RWPE2 (cell line): ENCODE measurements at regions not wholly inside any gene's neighbourhood (a gene's known extent, or its start where the extent isn't known, plus 50 kb on each side); places are given as distances from the start of the nearest gene placed in this dataset.

ENCODE experiments used
- ATAC-seq: fragments of 200-7000 bp; cut with Tn5 transposase; 3 replicates; pipeline ENCODE4 v1.9.1; 2021; ENCODE audit warnings: low read depth
- DNase-seq: peaks from one replicate; pipeline ENCODE4 v3.0.0-alpha.2; 2020; ENCODE audit warnings: low spot score
- H3K27ac ChIP-seq: fragments of 450-650 bp; 2 replicates; pipeline ENCODE4 v1.5.1; 2017; ENCODE audit warnings: mild to moderate bottlenecking; ENCODE audit not compliant: poor library complexity, severe bottlenecking
- H3K27me3 ChIP-seq: fragments of 250-450 bp; sonication (Bioruptor Pico); 2 replicates; pipeline ENCODE4 v1.5.1; 2021; ENCODE audit warnings: mild to moderate bottlenecking, moderate library complexity; ENCODE audit not compliant: insufficient read depth, poor library complexity, severe bottlenecking
- H3K36me3 ChIP-seq: fragments of 250-450 bp; sonication (Bioruptor Pico); 2 replicates; pipeline ENCODE4 v1.5.1; 2020; ENCODE audit warnings: low read depth, mild to moderate bottlenecking, moderate library complexity
- H3K4me1 ChIP-seq: fragments of 250-450 bp; sonication (Bioruptor Pico); 2 replicates; pipeline ENCODE4 v1.5.1; 2021; ENCODE audit warnings: mild to moderate bottlenecking, moderate library complexity; ENCODE audit not compliant: insufficient read depth, poor library complexity, severe bottlenecking
- H3K4me3 ChIP-seq: fragments of 250-450 bp; sonication (Bioruptor Pico); 2 replicates; pipeline ENCODE4 v1.5.1; 2021; ENCODE audit warnings: mild to moderate bottlenecking, moderate library complexity; ENCODE audit not compliant: severe bottlenecking
- H3K9me3 ChIP-seq: fragments of 250-450 bp; sonication (Bioruptor Pico); 2 replicates; pipeline ENCODE4 v1.5.1; 2021; ENCODE audit warnings: mild to moderate bottlenecking, moderate library complexity; ENCODE audit not compliant: severe bottlenecking
- CTCF ChIP-seq: fragments of 450-650 bp; IDR thresholded peaks from one replicate; pipeline ENCODE4 v1.5.1; 2017; ENCODE audit warnings: mild to moderate bottlenecking, moderate library complexity; ENCODE audit not compliant: poor library complexity, severe bottlenecking

GRCh38 chr21:35420656-35421055 lies 371.6 kb upstream of the RUNX1 start:
- no peaks in the 10 kb centered on the region for H3K27me3 ChIP-seq
- no peaks in the 10 kb centered on the region for H3K4me1 ChIP-seq
- H3K4me3 ChIP-seq = no peak overlapping the region
- TF ChIP-seq CTCF = no peak
- H3K27ac ChIP-seq = no peak overlapping the region
- H3K36me3 ChIP-seq = no peaks in the 10 kb centered on the region
- ATAC-seq = no peak
- no peaks in the 10 kb centered on the region for H3K9me3 ChIP-seq
- no peak for DNase-seq

- Histone ChIP-seq H3K9me3 (no peaks in the 10 kb centered on the region), H3K27ac (no peak overlapping the region), H3K4me3 (no peak overlapping the region), H3K36me3 (no peaks in the 10 kb centered on the region), H3K27me3 (no peaks in the 10 kb centered on the region), H3K4me1 (no peaks in the 10 kb centered on the region)
- ATAC-seq = no peak
- no peak for DNase-seq
- no peak for TF ChIP-seq CTCF
Observed at GRCh38 chr21:35417762-35418161, 368.7 kb upstream of the RUNX1 start.

- ATAC-seq (no peak), DNase-seq (no peak)
- no peaks in the 10 kb centered on the region for H3K9me3 ChIP-seq
- no peaks in the 10 kb centered on the region for H3K27me3 ChIP-seq
- TF ChIP-seq CTCF = no peak
- H3K4me1 ChIP-seq = no peaks in the 10 kb centered on the region
- no peak overlapping the region for H3K4me3 ChIP-seq
- H3K27ac ChIP-seq = no peak overlapping the region
- no peaks in the 10 kb centered on the region for H3K36me3 ChIP-seq
Observed at GRCh38 chr21:35416866-35417489, 367.9 kb upstream of the RUNX1 start.

- DNase-seq = no peak
- no peak overlapping the region for H3K27ac ChIP-seq
- ATAC-seq = no peak
- TF ChIP-seq CTCF = no peak
- no peaks in the 10 kb centered on the region for H3K36me3 ChIP-seq
- H3K9me3 ChIP-seq = no peaks in the 10 kb centered on the region
- no peaks in the 10 kb centered on the region for H3K4me1 ChIP-seq
- no peaks in the 10 kb centered on the region for H3K27me3 ChIP-seq
- H3K4me3 ChIP-seq = no peak overlapping the region
Observed at GRCh38 chr21:35414507-35415139, 365.5 kb upstream of the RUNX1 start.

- TF ChIP-seq CTCF = no peak
- H3K27me3 ChIP-seq = no peaks in the 10 kb centered on the region
- H3K4me1 ChIP-seq = no peaks in the 10 kb centered on the region
- DNase-seq = no peak
- no peaks in the 10 kb centered on the region for H3K36me3 ChIP-seq
- ATAC-seq = no peak
- no peaks in the 10 kb centered on the region for H3K9me3 ChIP-seq
- H3K4me3 ChIP-seq = no peak overlapping the region
- no peak overlapping the region for H3K27ac ChIP-seq
Observed at GRCh38 chr21:35414056-35414455, 365.0 kb upstream of the RUNX1 start.
